ENCODE measurements at regions not wholly inside any gene's neighbourhood (a gene's known extent, or its start where the extent isn't known, plus 50 kb on each side); places are given as distances from the start of the nearest gene placed in this dataset.

DNA sequence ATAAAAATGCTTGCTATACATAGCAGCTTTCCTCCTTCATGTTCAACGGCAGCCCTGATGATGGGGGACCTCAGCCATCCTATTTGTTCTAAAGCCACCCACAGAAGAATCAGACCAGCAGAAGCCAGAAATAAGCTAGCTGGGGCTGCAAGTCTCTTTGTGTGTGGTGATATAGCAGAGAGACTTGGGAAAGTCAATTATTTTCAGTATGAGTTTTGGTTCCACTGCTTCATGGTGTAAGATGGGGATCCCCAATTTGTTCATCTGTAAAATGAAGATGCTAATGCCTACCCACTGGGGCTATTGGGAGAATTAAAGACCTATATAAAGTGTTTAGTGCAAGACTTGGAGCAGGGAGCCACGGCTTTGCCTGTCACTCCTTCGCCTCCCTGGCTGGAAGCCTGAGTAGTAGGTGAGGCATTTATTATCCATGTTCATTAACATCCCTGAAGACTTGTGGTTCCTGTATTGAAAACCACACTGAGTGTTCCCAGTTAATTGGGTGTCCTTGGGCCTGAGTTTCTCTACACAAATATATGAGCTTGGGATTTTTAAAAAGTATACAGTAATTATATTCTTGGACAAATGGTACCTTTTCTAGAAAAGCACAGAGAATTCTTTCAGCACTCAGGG, 210.1 kb upstream of the SLC24A2 start:
- TF ChIP-seq CTCF (IDR thresholded peaks at IDR 0.05) = no peak

- TF ChIP-seq CTCF (IDR thresholded peaks at IDR 0.05) = no peak
These were observed 209.3 kb upstream of the SLC24A2 start for GRCh38 chr9:19998153-19998552.

GRCh38 chr9:19995619-19996018, 206.8 kb upstream of the SLC24A2 start:
- TF ChIP-seq CTCF (IDR thresholded peaks at IDR 0.05) = no peak

DNA sequence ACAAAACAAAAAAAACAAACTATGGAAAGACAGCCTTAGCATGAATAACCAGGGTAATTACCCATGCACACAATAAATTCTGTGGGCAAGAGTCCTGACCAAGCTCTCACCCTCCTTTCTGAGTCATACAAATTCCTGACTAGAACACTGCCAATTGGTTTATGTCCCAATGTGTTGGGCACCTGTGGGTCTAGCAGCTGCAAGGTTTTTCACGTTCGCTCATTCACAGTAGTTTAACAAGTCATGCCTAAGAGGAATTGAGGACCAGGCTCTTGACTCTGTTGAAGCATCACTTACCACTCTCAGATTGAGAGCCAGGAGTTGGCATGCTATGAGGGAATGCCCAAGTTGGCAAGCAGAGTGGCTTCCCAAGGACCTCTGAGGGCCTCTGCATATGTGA, 205.5 kb upstream of the SLC24A2 start:
- no peak for TF ChIP-seq CTCF (IDR thresholded peaks at IDR 0.05)

GRCh38 chr9:19992556-19992955, 203.7 kb upstream of the SLC24A2 start:
- no peak for TF ChIP-seq CTCF (IDR thresholded peaks at IDR 0.05)

- TF ChIP-seq CTCF (IDR thresholded peaks at IDR 0.05) = no peak
These were observed 200.4 kb upstream of the SLC24A2 start for GRCh38 chr9:19989213-19989612.

DNA sequence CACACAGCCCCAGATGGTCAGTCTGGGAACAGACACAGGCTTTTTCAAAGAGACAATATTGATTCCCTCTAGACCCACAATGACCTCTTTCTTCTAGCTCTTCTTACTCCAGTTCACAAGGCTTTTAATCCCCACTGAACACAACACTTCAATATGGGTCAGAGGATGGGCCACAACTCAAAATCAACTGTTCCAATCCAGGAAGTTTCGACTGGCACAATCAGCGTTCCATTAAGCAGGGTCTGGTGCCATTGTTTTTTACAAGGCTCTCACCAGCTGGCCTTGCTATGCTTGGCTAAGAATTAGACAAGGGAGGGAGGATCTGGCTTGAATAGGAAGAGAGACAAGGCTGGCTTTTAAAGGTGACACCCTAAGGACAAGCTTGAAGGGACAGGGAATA, 199.4 kb upstream of the SLC24A2 start:
- TF ChIP-seq CTCF (IDR thresholded peaks at IDR 0.05) = no peak

GRCh38 chr9:19985081-19985480, 196.2 kb upstream of the SLC24A2 start:
- TF ChIP-seq CTCF (IDR thresholded peaks at IDR 0.05) = no peak
